PC-3 (cell line): ENCODE measurements at regions not wholly inside any gene's neighbourhood (a gene's known extent, or its start where the extent isn't known, plus 50 kb on each side); places are given as distances from the start of the nearest gene placed in this dataset.

Source experiments
- ATAC-seq: fragments of 200-7000 bp; cut with Tn5 transposase; 2 replicates; pipeline ENCODE4 v1.9.1; 2020; ENCODE audit warnings: mild to moderate bottlenecking, moderate library complexity
- BruUV-seq: library from RNA; stranded (reverse); fragments of 400-500 nt; replicated peaks from 2 replicates; lab custom pipeline; 2021; lab: Mats Ljungman, UMichigan
- CTCF ChIA-PET: fragments of 300-600 bp; sonication (Branson Sonifier 250); formaldehyde crosslinking; loops from one replicate; lab custom pipeline; 2022; ENCODE audit warnings: antibody characterized with exemption; lab: Charles Lee
- POLR2A ChIA-PET: fragments of 300-600 bp; sonication (Branson Sonifier 250); formaldehyde crosslinking; loops from one replicate; lab custom pipeline; 2022; ENCODE audit warnings: antibody characterized with exemption; ENCODE audit not compliant: unreplicated experiment; lab: Charles Lee
- DNase-seq: peaks from one replicate; pipeline ENCODE4 v3.0.0-alpha.2; 2015
- H2AFZ ChIP-seq: fragments of 300-600 bp; sonication (generic); 2 replicates; pipeline ENCODE4 v1.6.0; 2016; ENCODE audit warnings: antibody characterized with exemption, low read length
- H3F3A ChIP-seq: fragments of 300-600 bp; sonication (generic); one replicate; pipeline ENCODE4 v1.6.0; 2017; ENCODE audit warnings: antibody characterized with exemption, low read length, control low read depth, mild to moderate bottlenecking; ENCODE audit not compliant: unreplicated experiment
- H3K27ac ChIP-seq: fragments of 300-600 bp; sonication (generic); 2 replicates; pipeline ENCODE4 v1.5.1; 2016; ENCODE audit warnings: mild to moderate bottlenecking, low read length
- H3K27me3 ChIP-seq: fragments of 300-600 bp; sonication (generic); 2 replicates; pipeline ENCODE4 v1.6.1; 2016; ENCODE audit warnings: low read length, mixed read lengths
- H3K36me3 ChIP-seq: fragments of 300-600 bp; sonication (generic); 2 replicates; pipeline ENCODE4 v1.6.1; 2016; ENCODE audit warnings: low read depth, mixed run types, low read length, mixed read lengths
- H3K4me1 ChIP-seq: fragments of 300-600 bp; sonication (generic); 2 replicates; pipeline ENCODE4 v1.5.1; 2016; ENCODE audit warnings: low read length; ENCODE audit not compliant: insufficient read depth
- H3K4me2 ChIP-seq: fragments of 300-600 bp; sonication (generic); 2 replicates; pipeline ENCODE4 v1.6.0; 2016; ENCODE audit warnings: low read length
- H3K4me3 ChIP-seq: fragments of 300-600 bp; sonication (generic); 2 replicates; pipeline ENCODE4 v1.5.1; 2016; ENCODE audit warnings: mild to moderate bottlenecking, low read length, mixed read lengths
- H3K79me2 ChIP-seq: fragments of 300-600 bp; sonication (generic); 2 replicates; pipeline ENCODE4 v1.6.1; 2017; ENCODE audit warnings: low read length, mixed read lengths
- H3K9ac ChIP-seq: fragments of 300-600 bp; sonication (generic); 2 replicates; pipeline ENCODE4 v1.6.0; 2016; ENCODE audit warnings: mild to moderate bottlenecking, low read length
- H3K9me2 ChIP-seq: fragments of 300-600 bp; sonication (generic); replicated peaks from 2 replicates; pipeline ENCODE4 v1.6.1; 2016; ENCODE audit warnings: mixed run types, low read length, mixed read lengths
- H3K9me3 ChIP-seq: fragments of 300-600 bp; sonication (generic); 2 replicates; pipeline ENCODE4 v1.6.1; 2016; ENCODE audit warnings: low read length, mixed read lengths
- H4K20me1 ChIP-seq: fragments of 300-600 bp; sonication (generic); 2 replicates; pipeline ENCODE4 v1.6.1; 2016; ENCODE audit warnings: low read length, mixed read lengths
- CTCF ChIP-seq: fragments of 300-600 bp; sonication (generic); conservative IDR thresholded peaks from 2 replicates; pipeline ENCODE4 v1.5.1; 2017; ENCODE audit warnings: antibody characterized with exemption, low read depth, mild to moderate bottlenecking, low read length
- EZH2 ChIP-seq: fragments of 300-600 bp; sonication (generic); IDR thresholded peaks from one replicate; pipeline ENCODE4 v1.6.1; 2017; ENCODE audit warnings: antibody characterized with exemption, mild to moderate bottlenecking, low read length; ENCODE audit not compliant: unreplicated experiment
- EZH2phosphoT487 ChIP-seq: fragments of 300-600 bp; sonication (generic); IDR thresholded peaks from 2 replicates; pipeline ENCODE4 v1.6.1; 2018; ENCODE audit warnings: mild to moderate bottlenecking, antibody characterized with exemption, low read length, borderline replicate concordance
- intact Hi-C: fragments of 100-400 bp; cut with micrococcal nuclease; formaldehyde crosslinking; loops from 2 replicates; pipeline ENCODE4 v1.9.0; 2023

- Histone ChIP-seq H3K4me2 (no peak overlapping the region), H3K4me1 (peaks cover 4% of the 10 kb centered on the region; the same call in 1 of the 2 replicates), H4K20me1 (no peaks in the 10 kb centered on the region), H3K9ac (no peak overlapping the region), H2AFZ (no peak overlapping the region), H3K79me2 (no peaks in the 10 kb centered on the region), H3K9me2 (no peaks in the 10 kb centered on the region), H3K27me3 (no peaks in the 10 kb centered on the region), H3K36me3 (no peaks in the 10 kb centered on the region), H3K4me3 (no peak overlapping the region), H3F3A (no peaks in the 10 kb centered on the region), H3K27ac (no peak overlapping the region), H3K9me3 (no peaks in the 10 kb centered on the region)
- no TSS peak for BruUV-seq
- POLR2A ChIA-PET: no interaction called here
- TF ChIP-seq EZH2phosphoT487 (no peak), EZH2 (no peak), CTCF (no peak)
- CTCF ChIA-PET: no interaction called here
- intact Hi-C loops: no loop called here
- ATAC-seq: no peak
- DNase-seq: no peak
These were observed 100.5 kb upstream of the PCDH18 start for GRCh38 chr4:137632842-137633241.

GRCh38 chr4:137631605-137632004 lies 99.3 kb upstream of the PCDH18 start:
- Histone ChIP-seq H3K27me3 (no peaks in the 10 kb centered on the region), H3K36me3 (no peaks in the 10 kb centered on the region), H3K4me2 (no peak overlapping the region), H3K9ac (no peak overlapping the region), H3K79me2 (no peaks in the 10 kb centered on the region), H3F3A (no peaks in the 10 kb centered on the region), H3K27ac (no peak overlapping the region), H3K4me1 (peaks cover 12% of the 10 kb centered on the region; the same call in 1 of the 2 replicates), H2AFZ (no peak overlapping the region), H3K9me2 (no peaks in the 10 kb centered on the region), H3K4me3 (no peak overlapping the region), H3K9me3 (no peaks in the 10 kb centered on the region), H4K20me1 (no peaks in the 10 kb centered on the region)
- POLR2A ChIA-PET: no interaction called here
- ATAC-seq (no peak), DNase-seq (no peak)
- TF ChIP-seq EZH2phosphoT487: no peak
- TF ChIP-seq CTCF: no peak
- no peak for TF ChIP-seq EZH2
- CTCF ChIA-PET: no interaction called here
- intact Hi-C loops: no loop called here
- no TSS peak for BruUV-seq

GRCh38 chr4:137630252-137630651 lies 98.0 kb upstream of the PCDH18 start:
- H3F3A ChIP-seq: no peaks in the 10 kb centered on the region
- intact Hi-C loops: no loop called here
- H3K4me1 ChIP-seq: peaks cover 12% of the 10 kb centered on the region; the same call in 1 of the 2 replicates
- TF ChIP-seq EZH2phosphoT487: no peak
- TF ChIP-seq EZH2: no peak
- TF ChIP-seq CTCF: no peak
- no peak overlapping the region for H3K4me2 ChIP-seq
- no peak overlapping the region for H3K9ac ChIP-seq
- ATAC-seq: no peak
- no peaks in the 10 kb centered on the region for H3K36me3 ChIP-seq
- no peaks in the 10 kb centered on the region for H3K27me3 ChIP-seq
- ChIA-PET POLR2A (no interaction called here), CTCF (no interaction called here)
- no peak for DNase-seq
- no peaks in the 10 kb centered on the region for H4K20me1 ChIP-seq
- no peaks in the 10 kb centered on the region for H3K9me2 ChIP-seq
- H3K79me2 ChIP-seq: no peaks in the 10 kb centered on the region
- H3K27ac ChIP-seq: no peak overlapping the region
- H3K9me3 ChIP-seq: no peaks in the 10 kb centered on the region
- no TSS peak for BruUV-seq
- no peak overlapping the region for H2AFZ ChIP-seq
- H3K4me3 ChIP-seq: no peak overlapping the region
